HS-5 (cell line): ENCODE measurements at regions not wholly inside any gene's neighbourhood (a gene's known extent, or its start where the extent isn't known, plus 50 kb on each side); places are given as distances from the start of the nearest gene placed in this dataset.
"Not testable (repeated sequence)": the region's sequence is repeated elsewhere in the genome, so short reads cannot be mapped to it uniquely, and the experiment has no call there.

Source experiments
- DNase-seq: peaks from one replicate; pipeline ENCODE4 v3.0.0-alpha.2; 2012; ENCODE audit warnings: low read depth

DNA sequence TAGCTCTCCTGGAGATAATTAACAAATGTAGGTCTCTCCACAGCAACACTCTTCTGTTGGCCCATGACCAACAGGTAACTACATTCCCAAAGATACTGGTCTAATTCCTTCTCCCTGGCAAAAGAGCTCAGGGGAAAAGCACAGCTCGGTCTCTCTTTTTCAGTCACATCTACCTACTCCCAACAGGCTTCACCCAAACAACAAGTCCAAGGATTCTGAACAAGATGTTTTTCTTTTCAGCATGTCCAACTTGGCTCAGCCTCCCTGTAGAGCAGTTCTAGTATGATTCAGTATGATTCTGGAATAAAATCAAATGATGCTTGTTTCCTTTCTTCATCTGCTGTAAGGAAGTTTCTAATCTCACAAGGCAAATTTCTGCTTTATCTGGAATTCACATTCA, 1704.8 kb upstream of the PIK3C3 start:
- DNase-seq = no peak

DNA sequence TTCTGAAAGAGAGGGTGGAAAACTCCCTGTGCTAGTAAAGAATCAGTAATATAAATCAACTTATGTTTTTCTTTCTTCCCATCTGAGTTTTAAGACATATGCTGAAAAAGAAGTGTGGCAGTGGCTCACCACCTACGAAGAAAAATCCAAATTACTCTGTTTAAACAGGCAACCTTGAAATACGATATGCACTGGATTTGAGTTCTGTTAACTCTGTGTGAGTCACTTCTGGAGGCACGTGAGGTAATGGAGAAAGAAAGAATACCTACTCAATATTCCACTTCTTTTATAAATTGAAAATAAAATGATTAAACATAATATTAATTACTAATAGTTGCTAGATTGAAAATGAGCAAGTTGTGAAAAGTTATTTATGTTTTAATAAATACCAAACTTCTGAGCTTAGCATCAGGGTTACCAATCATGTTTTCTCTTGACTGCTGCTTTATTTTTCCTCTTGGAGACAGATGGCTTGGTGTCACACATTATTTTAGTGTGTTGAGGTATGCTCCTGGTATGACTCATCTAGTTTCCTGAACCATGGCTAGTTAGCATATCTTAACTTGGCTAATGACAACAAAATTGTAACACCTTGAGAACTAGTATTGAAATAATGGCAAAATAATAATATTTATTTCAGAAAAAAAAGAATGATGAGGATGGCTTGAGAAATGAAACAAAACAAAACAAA, 1705.5 kb upstream of the PIK3C3 start:
- DNase-seq = no peak

DNA sequence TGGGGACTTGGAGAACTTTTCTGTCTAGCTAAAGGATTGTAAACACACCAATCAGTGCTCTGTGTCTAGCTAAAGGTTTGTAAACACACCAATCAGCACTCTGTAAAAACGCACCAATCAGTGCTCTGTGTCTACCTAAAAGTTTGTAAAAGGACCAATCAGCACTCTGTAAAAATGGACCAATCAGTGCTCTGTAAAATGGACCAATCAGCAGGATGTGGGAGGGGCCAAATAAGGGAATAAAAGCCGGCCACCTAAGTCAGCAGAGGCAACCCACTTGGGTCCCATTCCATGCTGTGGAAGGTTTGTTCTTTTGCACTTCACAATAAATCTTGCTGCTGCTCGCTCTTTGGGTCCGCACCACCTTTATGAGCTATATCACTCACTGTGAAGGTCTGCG, 1709.4 kb upstream of the PIK3C3 start:
- not testable (repeated sequence) for DNase-seq

DNA sequence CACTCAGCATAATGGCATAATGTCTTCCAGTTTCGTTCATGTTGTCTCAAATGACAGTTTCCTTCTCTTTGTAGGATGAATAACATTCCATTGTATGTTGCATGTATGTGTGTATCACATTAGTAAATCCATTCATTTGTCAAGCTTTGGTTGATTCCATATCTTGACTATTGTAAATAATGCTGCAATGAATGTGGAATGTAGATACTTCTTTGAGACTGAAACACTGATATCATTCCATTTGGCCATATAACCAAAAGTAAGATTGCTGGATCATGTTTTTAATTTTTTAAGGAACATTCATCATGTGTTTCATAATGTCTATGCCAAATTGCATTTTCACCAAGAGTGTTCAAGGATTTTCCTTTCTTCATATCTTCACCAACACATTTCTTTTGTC, 1711.4 kb upstream of the PIK3C3 start:
- no peak for DNase-seq

DNA sequence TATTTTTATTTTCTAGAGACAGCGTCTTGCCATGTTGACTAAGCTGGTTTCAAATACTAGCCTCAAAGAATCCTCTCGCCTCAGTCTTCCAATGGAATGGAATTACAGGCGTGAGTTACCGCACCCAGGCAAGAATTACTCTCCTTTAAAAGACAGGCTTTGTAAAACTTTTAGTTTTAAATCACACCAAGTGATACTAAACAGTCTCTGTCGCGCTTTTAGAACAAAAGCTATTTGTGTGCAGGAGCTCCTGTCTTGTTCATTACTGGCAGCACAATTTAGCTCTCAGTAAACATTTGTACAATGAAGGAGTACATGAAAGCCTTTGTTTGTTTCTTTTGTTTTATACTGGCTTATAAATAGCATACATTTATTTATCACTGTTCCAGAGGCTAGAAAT, 1719.2 kb upstream of the PIK3C3 start:
- no peak for DNase-seq

DNA sequence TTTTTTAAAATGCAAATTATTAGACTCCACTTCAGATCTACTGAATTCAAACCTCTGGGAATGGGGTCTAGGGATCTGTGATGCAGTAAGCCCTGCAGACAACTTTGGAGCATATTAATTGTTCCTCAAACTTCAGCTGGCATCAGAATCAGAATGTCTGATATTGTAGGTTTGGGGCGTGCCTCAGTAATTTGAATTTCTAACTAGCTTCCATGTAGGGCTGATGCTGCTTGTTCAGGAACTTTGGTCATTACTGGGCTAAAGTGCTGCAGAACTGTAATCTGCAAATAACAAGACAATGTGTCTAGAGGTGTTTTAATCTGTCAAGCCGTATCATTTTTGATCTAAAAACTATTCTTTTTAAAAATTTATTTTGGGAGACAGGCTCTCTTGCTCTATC, 1719.7 kb upstream of the PIK3C3 start:
- DNase-seq = no peak

DNA sequence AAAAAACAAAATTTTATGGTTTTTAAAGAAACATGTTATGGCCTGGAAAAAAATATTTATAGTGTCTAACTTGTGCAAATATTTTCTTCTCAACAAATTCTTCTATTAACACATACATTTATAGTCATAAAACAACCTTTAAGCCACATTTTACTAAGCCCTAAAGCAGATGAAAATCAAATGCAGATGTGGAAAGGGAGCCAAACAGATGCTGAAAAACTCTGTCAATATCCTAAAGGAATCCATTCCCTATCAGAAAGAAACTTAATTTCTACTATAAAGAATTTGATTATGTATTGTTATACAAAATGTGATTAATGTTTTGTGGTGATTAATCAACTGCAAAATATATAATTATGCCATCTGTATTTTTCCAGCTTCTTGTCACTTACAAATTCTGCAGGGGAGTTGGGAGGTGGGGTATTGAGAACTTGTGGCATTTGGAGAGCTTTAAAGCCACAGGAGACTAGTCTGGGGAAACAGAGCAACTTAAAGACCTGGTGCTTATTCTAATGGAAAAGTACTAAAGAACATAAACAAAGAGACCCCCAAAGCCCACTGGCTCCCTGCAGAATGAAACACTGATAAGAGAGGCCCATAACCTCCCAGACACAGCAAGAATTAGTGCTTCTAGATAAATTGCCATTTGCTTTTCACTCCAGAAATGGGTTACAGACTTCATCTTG, 1721.0 kb upstream of the PIK3C3 start:
- DNase-seq = no peak

DNA sequence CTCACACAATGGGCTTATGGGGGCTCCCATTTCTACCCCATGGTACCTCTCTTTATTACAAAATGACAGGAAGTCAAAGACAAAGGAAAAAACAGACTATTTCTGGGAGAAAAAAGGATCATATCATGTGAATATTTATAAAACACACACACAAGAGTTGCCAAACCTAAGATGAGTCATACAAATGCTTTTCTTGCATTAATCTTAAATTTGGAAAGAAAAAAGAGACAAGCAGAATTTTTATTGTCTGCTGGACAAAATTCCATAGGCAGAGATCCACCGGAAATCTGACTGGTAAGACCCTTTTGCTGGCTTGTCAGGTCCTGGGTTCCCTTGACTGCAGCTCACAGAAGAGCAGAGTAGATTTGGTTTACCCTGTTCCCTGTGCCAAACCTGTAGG, 1732.3 kb upstream of the PIK3C3 start:
- DNase-seq = peak; percentile 5

DNA sequence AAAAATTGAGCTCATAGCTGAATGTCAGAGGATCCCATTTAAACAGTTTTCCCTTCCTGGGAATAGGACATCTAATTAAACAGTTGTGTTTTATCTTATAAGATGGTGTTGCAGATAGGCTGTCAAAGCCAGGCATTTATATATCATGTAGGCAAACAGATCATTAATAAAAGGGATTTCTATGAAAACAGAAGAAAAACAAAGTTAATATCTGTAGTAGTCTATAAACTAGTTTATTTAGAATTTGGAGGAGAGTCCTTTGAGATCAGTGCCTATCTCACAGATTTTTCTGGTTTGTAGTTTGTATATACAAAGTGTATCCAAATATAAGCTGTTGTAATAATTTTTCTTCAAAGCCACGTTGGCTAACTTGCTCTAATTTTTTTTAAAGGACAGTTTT, 1738.2 kb upstream of the PIK3C3 start:
- no peak for DNase-seq

DNA sequence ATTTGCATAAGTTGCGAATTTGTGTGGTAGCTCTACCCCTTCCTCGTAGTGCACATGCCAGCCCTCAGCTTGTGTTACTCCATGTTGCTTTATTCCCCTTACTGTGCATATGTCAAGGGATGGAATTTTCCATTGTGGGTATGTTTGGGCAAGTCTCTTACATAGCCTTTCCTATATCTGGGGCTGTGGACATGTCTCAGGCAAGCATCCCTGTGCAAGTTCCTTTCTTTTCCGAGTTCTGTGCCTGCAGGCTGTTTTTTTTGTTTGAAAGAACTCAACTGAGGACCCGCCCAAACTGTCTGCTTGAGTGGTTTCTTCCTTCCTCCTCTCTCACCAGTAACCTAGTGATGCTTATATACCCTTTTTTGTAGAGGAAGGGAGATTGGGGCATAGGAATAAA, 1739.1 kb upstream of the PIK3C3 start:
- DNase-seq = no peak

DNA sequence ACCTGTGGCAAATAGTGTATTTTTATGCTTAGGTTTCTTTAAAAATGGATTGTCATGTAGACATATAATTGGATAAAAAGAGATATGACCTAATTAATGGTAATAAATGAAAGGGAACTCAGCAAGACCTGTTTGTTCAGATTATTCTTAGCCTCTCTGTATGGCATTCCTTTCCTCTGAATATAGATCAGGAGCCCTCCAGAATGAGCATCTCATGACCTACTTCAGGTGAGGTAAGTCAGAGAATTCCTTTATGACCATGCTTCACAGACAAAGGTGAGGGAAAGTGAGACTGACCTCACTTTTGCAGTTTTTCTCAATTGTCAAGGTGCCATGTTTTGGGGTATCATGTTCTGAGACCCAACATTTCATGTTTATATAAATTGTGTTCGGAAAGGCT, 1744.3 kb upstream of the PIK3C3 start:
- no peak for DNase-seq

DNA sequence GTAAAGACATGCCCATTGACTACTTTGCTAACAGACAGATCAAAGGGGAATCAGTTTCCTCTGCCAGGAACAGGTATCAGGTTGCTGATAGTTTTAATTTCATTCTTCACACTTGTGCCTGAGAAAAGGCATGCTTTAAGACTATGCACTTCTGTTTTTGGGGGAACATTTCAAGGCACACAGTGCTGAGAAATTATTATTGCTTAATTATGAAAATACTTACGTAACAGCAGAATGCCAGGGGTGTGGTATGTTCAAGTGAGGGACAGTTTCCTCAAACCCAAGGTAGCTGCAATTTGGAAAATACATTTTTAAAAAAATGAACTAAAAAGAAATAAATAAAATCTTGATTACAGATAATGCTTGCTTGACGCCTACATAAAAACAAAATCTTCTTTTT, 1746.1 kb upstream of the PIK3C3 start:
- DNase-seq = no peak

DNA sequence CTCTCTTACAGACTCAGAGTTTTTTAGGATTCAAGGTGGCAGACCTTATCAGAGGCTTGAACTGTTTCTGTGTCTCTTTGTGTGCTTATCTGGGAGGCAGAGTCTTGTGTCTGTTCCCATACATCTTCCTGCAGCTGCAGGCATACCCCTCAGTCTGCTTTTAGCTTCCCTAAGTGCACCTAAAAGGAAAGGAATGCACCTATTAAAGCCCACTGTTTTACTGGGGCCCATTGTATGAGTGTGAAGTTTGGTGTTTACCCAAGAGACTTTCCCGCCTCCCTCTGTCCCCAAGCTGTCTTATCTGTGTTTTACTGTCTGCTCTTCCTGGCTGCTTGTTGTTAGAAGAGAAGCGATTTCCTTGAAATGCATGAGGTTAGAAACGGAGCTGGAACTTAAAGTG, 1757.3 kb upstream of the PIK3C3 start:
- no peak for DNase-seq

DNA sequence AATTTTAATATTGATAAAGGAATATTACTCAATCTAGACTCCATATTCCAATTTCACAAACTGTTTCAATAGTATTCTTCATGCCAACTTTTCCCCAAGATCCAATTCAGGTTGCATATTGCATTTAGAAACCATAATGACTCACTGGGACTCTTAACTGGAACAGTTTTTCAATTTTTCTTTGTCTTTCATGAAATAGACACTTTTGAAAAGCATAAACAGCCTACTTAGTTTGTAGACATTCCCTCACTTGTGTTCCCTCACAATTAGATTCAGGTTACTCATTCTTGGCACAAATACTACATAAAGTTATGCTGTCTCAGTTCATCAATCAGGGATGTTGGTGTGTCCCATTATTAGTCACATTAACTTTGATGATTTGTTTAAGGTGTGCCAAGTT, 1768.4 kb upstream of the PIK3C3 start:
- no peak for DNase-seq

DNA sequence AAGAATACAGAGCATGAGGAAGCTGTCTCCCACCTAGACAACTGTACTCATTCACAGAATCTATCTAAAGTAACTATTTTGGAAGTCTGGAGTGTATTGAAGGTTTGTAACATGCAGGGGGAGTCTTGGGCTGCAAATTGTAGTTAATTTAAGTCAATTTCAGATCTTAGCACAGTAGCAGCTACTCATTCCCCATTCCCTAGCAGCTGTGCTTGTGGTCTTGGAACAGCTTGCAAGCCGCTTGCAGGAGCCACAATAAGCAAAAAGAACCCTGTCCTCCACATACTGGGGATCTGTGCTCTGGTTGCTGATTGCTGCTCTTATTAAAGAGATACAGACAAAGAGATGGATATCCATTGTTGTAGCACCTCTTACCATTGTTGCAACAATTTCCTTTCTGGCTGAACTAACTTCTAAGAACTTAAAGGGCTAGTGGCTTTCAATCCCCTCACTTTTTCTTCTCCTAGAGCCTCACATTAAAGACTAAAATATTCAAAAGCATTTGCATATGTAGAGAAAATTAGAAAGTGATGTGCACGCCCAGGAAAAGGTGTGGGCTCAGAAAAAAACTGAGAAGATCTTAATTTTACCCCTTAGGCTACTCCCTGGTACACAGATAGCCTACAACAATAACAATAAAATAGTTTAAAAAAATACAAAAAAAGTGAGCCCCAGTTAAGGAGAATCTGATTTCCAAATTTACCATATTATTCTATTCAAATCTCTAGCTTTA, 1775.1 kb upstream of the PIK3C3 start:
- DNase-seq = no peak

DNA sequence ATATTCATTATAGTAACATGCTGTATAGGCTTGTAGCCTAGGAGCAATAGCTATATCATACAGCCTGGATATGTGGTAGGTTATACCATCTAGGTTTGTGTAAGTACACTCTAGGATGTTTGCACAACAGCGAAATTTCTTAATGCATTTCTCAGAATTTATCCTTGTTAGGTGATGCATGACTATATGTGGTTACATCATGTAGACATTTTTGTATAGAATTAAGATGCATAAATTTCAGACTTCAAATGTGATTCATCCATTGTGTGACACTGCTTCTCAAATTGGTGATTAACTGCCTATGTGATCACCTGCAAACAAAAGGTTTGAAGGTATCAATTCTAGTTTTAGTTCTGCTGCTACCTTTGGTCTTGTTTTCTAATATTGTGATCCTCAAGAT, 1787.0 kb upstream of the PIK3C3 start:
- DNase-seq = no peak

DNA sequence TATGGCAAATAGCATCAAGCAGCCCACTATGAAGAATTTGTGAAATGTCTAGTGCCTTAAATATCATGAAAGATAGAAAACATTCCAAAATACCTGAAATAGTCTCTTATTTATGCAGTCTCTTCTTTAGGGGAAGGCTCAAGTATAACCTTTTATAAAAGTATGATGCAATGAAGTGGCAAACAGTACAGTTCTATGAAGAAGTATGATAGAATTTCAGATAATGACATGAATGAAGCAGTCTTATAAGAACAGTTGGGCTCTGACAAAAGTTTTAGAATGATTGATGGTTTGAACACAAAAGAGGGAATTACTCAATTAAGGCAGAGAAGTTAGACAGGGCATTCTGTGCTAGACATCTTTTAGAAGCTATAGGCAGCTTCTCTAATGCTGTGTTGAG, 1791.8 kb upstream of the PIK3C3 start:
- no peak for DNase-seq

DNA sequence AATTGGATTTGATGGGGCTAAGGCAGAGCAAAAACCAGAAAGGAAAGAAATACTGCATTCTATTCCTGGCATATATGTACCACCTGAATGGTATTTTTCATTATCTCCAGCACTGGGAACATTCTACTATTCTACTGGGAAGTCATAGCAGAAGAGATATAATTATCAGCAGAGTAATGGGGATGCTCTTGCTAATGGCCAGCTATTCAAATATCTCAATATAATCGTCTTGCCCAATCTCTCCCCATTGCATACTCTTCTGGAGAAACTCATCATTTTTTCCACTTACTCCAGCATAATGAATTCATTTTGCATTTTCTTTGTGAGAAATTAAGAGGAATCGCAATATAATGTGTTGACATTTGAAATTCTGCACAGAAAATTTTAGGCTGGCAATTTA, 1794.7 kb upstream of the PIK3C3 start:
- DNase-seq = no peak

DNA sequence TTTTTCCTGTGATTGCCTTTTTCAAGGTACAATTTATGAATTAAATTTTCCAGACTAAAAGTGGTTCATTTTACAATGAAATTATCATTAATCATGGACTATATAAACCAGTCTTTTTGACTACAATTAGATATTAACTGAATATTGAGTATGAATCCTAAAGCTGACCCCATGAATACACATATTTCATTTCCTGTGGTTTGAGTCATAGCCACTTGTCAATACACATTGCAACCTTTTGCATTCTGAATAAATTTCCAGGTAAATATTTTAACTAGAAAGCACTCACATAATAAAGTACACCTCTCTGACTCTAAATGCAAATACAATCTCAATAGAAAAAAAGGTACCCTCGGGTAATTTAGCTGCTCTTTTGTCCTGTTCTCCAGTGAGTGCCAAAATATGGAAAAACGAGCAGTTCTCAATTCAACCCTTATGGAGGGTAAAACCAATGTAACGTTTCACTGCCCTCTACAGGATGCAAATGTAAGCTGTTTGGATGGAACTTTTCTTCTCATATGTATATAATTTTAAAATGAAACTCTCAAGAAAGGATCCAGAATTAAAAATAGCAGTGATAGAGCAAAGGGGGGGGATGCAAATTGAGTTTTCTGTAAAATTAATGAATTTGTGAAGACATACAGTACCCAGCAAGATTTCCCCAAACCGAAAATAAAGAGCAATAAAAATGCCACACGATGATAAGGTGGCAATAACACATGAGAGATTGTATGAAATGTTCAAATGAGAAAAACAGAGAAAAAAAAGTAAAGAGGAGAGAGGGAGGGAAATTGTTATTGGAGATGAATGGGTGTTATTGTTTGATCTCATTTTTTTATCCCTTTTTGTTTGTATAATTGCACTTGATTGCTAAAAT, 1795.7 kb upstream of the PIK3C3 start:
- DNase-seq = peak; percentile 22

DNA sequence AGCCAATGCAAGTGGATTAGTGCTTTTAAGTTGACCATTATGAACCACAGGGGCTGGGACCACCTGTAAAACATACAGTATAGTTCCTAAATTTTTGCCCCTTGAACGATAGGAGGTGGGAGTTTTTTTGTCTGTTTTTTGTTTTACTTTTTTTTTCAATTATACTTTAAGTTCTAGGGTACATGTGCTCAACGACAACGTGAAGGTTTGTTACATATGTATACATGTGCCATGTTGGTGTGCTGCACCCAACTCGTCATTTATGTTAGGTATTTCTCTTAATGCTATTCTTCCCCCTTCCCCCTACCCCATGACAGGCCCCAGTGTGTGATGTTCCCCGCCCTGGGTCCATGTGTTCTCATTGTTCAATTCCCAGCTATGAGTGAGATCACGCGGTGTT, 1797.9 kb upstream of the PIK3C3 start:
- DNase-seq = no peak

DNA sequence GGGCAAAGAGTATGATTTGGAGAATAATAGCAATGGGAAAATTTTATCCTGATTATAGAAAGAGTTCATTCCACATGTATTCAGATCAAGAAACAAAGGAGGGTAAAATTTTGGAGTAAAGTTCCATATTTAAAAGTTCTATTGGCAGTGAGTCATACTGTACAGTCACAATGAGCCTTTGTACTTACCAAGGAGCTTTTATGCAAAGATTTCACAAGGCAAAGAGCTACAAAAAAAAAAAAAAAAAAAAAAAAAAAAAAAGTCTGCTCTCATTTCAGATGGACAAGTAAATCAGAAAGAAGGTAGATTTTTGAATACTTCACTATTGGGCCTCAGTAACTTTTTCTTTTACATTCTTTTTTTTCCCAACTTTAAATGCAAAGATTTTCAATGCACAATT, 1802.2 kb upstream of the PIK3C3 start:
- DNase-seq = no peak

DNA sequence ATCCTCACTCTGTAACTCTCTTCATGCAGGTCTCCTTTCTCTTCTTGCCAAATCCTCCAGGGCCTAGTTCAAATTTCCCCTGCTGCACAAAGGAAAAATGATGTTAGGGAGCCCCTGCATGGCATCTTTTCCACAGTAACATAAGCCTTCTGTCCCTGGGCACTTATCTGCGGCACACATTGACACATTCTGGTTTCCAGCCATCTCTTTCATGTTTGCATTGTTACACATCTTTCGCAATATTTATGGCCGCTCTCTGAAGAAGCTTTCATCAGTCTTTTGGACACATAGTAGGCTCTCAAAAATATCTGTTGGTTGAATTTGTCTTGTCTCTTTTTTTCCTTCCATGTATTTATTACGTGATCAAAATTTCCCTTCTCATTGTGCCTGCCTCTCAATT, 1806.1 kb upstream of the PIK3C3 start:
- DNase-seq = no peak

DNA sequence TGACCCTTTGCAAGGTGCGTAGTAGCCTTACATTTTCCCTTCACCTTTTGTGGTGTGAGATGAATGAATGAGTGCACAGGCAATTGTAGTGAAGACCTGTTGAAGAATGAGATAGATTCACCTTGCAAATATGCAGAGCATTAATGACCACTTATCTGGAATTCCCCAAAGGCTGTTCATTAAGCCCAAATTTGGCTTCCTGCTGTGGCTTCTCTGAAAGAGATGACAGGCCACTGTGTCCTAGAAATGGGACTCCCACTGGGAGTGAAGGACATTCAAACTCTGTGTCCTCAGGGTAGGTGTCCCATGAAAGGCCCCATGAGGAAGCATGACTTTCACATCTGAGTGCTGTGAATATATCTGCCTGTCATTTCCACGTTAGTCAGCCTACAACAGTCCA, 1821.8 kb upstream of the PIK3C3 start:
- DNase-seq = no peak
